ENCODE measurements at regions not wholly inside any gene's neighbourhood (a gene's known extent, or its start where the extent isn't known, plus 50 kb on each side); places are given as distances from the start of the nearest gene placed in this dataset.

- TF ChIP-seq SPI1 (IDR thresholded peaks at IDR 0.05; ENCODE audit: low read depth, low read length): no peak
- no peak for TF ChIP-seq POLR2A (IDR thresholded peaks at IDR 0.05; ENCODE audit: low read depth, low read length)
- no peak for TF ChIP-seq TAF1 (IDR thresholded peaks at IDR 0.05; ENCODE audit: low read depth, low read length)
- TF ChIP-seq PAX5 (IDR thresholded peaks at IDR 0.05; ENCODE audit: insufficient read depth, low read length, severe bottlenecking): no peak
- TF ChIP-seq POLR2AphosphoS5 (IDR thresholded peaks at IDR 0.05; ENCODE audit: low read depth, low read length): no peak
Measured at GRCh38 chr3:158882445-158882844, 80.6 kb downstream of the MFSD1 start.
